Body of pancreas (tissue), 4 donors: ENCODE measurements at regions not wholly inside any gene's neighbourhood (a gene's known extent, or its start where the extent isn't known, plus 50 kb on each side); places are given as distances from the start of the nearest gene placed in this dataset.

ENCODE experiments used
- POLR2A ChIP-seq, 3 donors: fragments of 450-650 bp; IDR thresholded peaks; one replicate each; pipeline ENCODE4 v1.6.1; 2016; ENCODE audit warnings: antibody characterized with exemption in 3 of 3, mild to moderate bottlenecking in 2 of 3
- TF ChIP-seq, protein P1 (sequence below), 7 experiments: fragments of 450-650 bp in 4 of 7; fragments of 200-600 bp in 3 of 7; sonication (generic) in 3 of 7; IDR thresholded peaks; one replicate each; pipeline ENCODE4 v1.5.1; 2016 to 2019; ENCODE audit warnings: antibody characterized with exemption in 7 of 7

DNA sequence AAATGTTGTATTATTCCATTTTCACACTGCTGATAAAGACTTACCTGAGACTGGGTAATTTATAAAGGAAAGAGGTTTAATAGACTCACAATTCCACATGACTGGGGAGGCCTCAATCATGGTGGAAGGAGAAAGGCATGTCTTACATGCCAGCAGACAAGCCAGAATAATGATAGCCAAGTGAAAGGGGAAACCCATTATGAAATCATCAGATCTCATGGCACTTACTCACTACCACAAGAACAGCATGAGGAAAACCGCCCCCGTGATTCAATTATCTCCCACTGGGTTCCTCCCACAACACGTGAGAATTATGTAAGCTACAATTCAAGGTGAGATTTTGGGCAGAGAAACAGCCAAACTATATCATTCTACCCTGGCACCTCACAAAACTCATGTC, 2535.1 kb downstream of the ARAP2 start:
- TF ChIP-seq, protein P1, sequence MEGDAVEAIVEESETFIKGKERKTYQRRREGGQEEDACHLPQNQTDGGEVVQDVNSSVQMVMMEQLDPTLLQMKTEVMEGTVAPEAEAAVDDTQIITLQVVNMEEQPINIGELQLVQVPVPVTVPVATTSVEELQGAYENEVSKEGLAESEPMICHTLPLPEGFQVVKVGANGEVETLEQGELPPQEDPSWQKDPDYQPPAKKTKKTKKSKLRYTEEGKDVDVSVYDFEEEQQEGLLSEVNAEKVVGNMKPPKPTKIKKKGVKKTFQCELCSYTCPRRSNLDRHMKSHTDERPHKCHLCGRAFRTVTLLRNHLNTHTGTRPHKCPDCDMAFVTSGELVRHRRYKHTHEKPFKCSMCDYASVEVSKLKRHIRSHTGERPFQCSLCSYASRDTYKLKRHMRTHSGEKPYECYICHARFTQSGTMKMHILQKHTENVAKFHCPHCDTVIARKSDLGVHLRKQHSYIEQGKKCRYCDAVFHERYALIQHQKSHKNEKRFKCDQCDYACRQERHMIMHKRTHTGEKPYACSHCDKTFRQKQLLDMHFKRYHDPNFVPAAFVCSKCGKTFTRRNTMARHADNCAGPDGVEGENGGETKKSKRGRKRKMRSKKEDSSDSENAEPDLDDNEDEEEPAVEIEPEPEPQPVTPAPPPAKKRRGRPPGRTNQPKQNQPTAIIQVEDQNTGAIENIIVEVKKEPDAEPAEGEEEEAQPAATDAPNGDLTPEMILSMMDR (IDR thresholded peaks at IDR 0.05): no peak
- TF ChIP-seq POLR2A (IDR thresholded peaks at IDR 0.05): no peak
